GM18502 (cell line): ENCODE measurements at regions not wholly inside any gene's neighbourhood (a gene's known extent, or its start where the extent isn't known, plus 50 kb on each side); places are given as distances from the start of the nearest gene placed in this dataset.
"Not testable (repeated sequence)": the region's sequence is repeated elsewhere in the genome, so short reads cannot be mapped to it uniquely, and the experiment has no call there.

Experiments
- ATAC-seq: cut with Tn5 transposase; IDR thresholded peaks from one replicate; pipeline ENCODE4 v1.9.1; 2021; ENCODE audit warnings: mild to moderate bottlenecking; ENCODE audit not compliant: unreplicated experiment, poor library complexity

DNA sequence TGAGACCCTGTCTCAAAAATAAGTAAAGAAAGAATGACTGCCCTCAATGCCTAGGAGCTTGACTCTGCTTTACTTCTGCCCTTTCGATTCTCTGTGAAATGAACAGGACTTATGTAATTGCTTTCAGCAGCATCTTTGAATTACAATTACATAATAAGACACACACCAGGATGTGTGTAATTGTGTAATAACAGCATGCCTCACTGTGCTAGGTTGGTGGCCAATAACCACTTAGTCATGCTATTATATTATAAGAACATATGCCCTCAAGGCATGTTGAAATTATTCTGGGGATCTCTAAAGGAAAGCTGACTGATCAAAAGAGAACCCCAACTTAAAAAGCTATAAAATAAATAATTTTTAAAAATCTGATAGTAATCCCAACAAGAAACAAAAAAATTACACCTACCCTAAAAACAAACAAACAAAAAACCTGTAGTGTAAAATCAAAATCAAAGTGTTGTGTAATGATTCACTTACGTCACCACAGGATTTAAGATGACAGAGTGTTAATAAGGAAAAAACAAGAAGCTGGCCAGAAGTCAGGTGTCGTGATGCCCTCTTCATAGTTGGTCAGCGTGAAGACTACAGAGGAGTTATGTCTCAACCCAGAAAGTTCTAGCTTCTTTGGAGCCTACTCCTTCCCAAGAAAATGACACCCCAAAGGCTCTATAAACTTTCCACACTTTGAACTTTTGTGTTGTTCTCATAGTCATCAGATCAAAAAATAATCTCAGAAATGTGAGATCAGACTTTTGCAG, 70.5 kb upstream of the NBPF11 start:
- not testable (repeated sequence) for ATAC-seq

DNA sequence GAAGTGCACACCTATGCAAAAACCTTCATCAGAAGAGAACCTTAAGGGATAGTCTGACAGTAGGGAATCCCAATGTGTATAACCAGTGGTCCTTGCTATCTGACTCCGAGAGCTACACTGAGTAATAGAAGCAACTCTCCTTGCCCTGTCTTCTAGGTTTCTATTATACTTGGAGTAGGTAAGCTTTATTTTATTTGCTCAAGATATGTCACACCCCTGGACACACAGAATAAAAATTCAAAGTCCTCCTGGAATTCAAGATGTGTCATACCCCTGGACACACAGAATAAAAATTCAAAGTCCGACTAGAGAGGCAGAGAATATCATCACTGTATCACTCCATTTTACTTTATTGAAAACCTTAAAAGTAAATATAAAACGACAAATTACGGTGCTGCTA, 69.5 kb upstream of the NBPF11 start:
- ATAC-seq = not testable (repeated sequence)

DNA sequence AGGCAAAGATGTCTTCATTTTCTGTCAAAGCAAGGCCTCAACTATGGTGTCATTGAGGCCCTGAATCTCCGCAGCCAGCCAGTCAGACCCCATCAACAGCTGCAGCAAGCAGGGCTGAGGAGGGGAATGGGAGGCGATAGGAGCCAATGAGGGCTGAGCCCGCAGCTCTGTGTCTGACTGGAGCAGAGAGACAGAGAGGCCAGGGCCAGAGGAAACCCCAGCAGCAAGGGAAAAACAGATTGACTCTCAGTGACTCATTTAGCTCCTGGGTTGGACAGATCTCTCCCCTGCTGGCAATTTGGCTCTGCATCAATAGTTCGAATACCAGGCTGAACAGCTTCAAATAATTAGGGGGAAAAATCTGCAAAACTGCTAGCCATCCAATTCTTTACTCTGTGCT, 67.1 kb upstream of the NBPF11 start:
- ATAC-seq = not testable (repeated sequence)

DNA sequence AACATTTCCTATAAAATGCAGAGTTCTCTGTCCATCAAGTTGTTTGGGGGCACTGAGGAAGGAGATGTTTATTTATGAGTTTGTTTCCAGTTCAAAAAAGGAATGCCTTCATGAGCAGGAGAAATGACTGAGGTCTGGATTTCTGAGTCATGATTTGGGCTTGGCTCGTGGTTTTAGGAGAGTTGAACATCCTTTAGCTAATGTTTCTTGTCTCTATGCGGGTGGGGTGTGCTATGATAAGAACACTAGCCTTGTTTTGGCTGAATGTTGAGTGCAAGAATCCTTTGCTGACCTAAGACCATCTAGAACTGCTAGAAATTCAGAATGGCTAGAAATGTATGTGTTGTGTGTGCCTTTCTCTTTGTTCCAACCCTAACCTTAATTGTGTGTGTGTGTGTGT, 59.1 kb upstream of the NBPF11 start:
- ATAC-seq = not testable (repeated sequence)

DNA sequence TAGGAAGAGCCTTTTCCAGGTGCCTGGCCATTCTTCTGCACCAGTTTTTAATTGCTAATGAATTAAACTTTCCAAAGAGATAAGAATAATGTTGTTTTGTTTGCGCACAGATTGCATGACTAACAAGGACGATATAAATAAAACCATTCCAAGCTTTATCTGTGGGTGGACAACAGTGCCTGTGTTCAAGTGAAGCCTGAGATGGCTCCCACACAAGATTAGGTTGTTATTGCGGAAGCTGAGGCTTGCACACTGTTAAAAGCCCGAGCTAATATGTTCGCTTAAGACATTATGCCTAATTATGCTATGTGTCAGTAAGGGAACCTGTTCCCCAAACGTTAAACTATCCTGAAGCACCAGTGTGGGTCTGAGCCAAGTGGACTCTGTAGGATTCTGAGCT, 58.5 kb upstream of the NBPF11 start:
- not testable (repeated sequence) for ATAC-seq

DNA sequence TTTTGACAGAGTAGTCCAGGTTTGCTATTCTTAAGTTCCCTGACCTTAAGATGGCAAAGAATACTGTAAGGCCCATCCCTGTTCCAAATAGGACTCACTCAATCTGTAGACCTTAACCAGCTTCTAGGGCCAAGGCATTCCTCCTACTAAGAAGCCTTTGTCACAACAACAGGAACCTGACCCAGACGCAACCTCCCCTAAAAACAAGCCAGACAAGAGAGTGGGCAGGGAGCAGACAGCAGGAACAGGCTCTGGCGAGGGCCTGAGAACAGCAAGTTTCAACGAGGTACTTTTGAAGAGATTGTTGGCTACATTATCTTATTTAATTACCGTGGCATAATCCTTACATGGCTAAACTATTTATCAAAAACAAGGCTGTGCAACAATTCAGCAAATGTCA, 58.1 kb upstream of the NBPF11 start:
- not testable (repeated sequence) for ATAC-seq

DNA sequence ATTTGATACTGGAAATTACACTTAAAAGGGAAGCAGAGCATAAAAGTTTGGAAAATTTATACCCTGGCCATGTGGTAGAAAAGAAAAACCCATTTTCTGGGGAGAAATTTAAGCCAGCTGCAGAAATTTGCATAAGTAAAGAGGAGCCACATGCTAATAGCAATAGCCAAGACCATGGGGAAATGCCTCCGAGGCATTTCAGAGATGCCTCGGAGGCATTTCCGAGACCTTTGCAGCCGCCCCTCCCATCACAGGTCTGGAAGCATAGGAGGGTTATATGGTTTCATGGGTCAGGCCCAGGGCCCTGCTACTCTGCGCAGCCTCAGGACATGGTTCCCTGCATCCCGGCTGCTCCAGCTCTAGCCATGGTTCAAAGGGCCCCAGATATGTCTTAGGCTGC, 49.9 kb upstream of the NBPF11 start:
- not testable (repeated sequence) for ATAC-seq
